Nephron progenitor cell (in vitro differentiated cells): ENCODE measurements at regions not wholly inside any gene's neighbourhood (a gene's known extent, or its start where the extent isn't known, plus 50 kb on each side); places are given as distances from the start of the nearest gene placed in this dataset.

Experiments
- DNase-seq: peaks from one replicate; pipeline ENCODE4 v3.0.0; 2021
- H3K27ac Mint-ChIP-seq: 2 replicates; pipeline ENCODE4 v1.8.0; 2021; ENCODE audit warnings: mild to moderate bottlenecking, moderate library complexity, mixed read lengths
- H3K27me3 Mint-ChIP-seq: 2 replicates; pipeline ENCODE4 v1.8.0; 2021; ENCODE audit warnings: mild to moderate bottlenecking, low read depth, mixed read lengths; ENCODE audit not compliant: poor library complexity
- H3K36me3 Mint-ChIP-seq: 2 replicates; pipeline ENCODE4 v1.8.0; 2021; ENCODE audit warnings: low read depth, mixed read lengths
- H3K4me1 Mint-ChIP-seq: 2 replicates; pipeline ENCODE4 v1.8.0; 2021; ENCODE audit warnings: mixed read lengths
- H3K4me3 Mint-ChIP-seq: 2 replicates; pipeline ENCODE4 v1.8.0; 2021; ENCODE audit warnings: mild to moderate bottlenecking, moderate library complexity, mixed read lengths
- H3K9me3 Mint-ChIP-seq: 2 replicates; pipeline ENCODE4 v1.8.0; 2021; ENCODE audit warnings: mild to moderate bottlenecking, moderate library complexity, mixed read lengths
- CTCF ChIP-seq: fragments of 200-600 bp; sonication (generic); IDR thresholded peaks from 2 replicates; pipeline ENCODE4 v1.5.0; 2021; ENCODE audit warnings: antibody characterized with exemption

DNA sequence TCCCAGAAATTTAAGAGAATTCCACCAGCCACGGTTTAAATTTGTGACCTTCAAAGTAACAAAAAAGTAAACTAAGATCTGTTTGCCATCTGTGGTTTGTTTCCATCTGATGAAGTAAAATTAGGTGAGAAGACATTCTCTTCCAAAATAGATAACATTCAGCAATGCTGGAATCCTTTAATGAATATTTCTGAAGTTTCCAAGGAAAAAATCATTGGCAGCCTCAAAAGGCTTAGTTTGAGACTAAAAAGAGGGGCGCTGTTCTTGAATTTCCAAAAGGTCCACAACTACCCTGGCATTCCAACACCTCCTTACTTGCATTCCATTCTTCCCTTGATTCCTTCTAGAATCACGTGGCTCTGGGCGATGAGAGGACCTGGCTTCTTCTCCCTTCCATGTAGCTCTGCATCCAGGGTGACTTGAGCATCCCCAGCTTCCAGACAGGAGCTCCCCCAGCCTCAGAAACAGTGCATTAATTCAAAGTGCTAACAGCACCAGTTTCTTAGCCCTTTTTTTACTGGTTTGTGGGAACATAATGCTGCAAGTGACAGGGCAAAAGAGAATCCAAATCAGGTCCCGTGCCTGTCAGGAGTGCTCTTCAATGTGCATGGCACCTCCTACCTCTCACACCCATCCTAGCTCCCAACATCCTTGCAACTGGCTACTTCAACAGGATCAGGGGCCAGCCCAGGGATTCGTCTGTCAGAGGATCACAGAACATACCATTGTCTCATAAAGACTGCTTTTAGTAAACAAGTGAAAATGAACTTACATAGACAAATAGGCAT, 191.5 kb upstream of the S1PR3 start:
- TF ChIP-seq CTCF = no peak
- Mint-ChIP-seq H3K27me3 (no peaks in the 10 kb centered on the region), H3K9me3 (peaks cover 27% of the 10 kb centered on the region), H3K27ac (peak overlapping the region; percentile 0), H3K4me3 (no peak overlapping the region), H3K36me3 (peaks cover 22% of the 10 kb centered on the region), H3K4me1 (peaks cover 18% of the 10 kb centered on the region)
- DNase-seq = no peak

- Mint-ChIP-seq H3K27me3 (no peaks in the 10 kb centered on the region), H3K36me3 (peaks cover 20% of the 10 kb centered on the region), H3K4me1 (peaks cover 18% of the 10 kb centered on the region), H3K9me3 (peaks cover 24% of the 10 kb centered on the region), H3K4me3 (no peak overlapping the region), H3K27ac (peak overlapping the region; percentile 0)
- TF ChIP-seq CTCF = no peak
- no peak for DNase-seq
These were observed 191.0 kb upstream of the S1PR3 start for GRCh38 chr9:88800329-88800682.

DNA sequence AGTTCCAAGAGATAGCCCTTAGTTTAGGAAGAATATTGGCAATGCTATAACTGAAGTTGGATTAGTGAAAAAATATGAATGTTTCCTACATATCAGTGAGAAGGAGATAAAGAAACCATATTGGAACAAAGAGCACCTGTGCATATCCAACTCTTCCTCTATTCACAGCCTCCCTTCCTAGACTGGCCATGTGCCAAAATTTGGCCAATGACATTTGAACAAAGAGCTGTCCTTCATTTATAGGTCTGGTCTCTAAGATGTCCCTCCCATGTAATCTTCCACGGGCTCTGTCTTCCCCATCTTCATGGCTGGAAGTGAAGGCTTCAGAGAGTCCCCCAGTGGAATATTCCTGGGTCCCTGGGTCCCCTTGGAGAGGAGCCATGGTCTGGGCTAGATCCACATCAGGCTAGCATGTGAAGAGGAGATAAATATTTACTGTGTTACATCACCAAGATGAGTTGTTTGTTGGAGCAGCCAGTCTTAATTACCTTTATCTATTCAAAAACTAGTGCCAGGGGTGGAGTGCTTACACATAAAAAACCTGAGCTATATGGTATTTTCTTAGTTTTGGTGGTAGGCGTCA, 190.0 kb upstream of the S1PR3 start:
- DNase-seq = no peak
- Mint-ChIP-seq H3K27ac (no peak overlapping the region), H3K4me1 (peaks cover 18% of the 10 kb centered on the region), H3K9me3 (peaks cover 14% of the 10 kb centered on the region), H3K36me3 (peaks cover 11% of the 10 kb centered on the region), H3K4me3 (no peak overlapping the region), H3K27me3 (no peaks in the 10 kb centered on the region)
- no peak for TF ChIP-seq CTCF

GRCh38 chr9:88802533-88802932, 188.7 kb upstream of the S1PR3 start:
- peaks cover 2% of the 10 kb centered on the region for H3K36me3 Mint-ChIP-seq
- H3K4me1 Mint-ChIP-seq = peaks cover 18% of the 10 kb centered on the region
- TF ChIP-seq CTCF = no peak
- no peak overlapping the region for H3K27ac Mint-ChIP-seq
- H3K27me3 Mint-ChIP-seq = no peaks in the 10 kb centered on the region
- no peak for DNase-seq
- H3K9me3 Mint-ChIP-seq = peaks cover 3% of the 10 kb centered on the region
- no peak overlapping the region for H3K4me3 Mint-ChIP-seq

DNA sequence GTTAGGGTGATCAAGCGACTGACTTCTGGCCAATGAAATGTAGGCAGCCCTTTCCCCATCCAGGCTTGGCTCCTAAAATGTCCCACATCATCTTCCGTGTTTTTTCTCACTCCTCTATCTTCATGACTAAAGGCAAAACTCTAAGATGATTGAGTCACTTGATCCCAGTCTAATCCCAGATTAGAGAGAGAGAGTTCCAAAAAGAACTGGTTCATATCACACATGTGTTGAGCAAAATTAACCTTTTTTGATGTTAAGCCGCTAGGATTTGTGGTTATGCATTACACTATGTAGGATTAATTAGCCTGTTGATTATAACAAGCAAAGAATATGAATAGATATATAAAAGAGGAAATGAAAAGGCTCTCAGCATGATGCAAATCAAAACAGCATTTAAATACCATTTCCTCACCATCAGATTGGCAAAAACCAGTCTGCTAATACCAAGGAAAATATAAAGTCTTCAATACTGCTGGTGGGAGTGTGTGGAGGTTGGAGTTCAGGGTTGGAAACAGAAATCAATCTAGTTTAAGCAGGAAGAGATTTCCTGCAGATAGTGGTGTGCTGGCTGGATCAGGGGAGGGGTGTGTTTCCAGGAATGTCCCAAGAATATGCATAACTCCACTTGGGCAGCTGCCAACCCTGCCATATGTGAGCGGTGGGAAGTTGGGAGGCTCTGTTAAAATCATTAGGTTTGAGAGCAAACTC, 187.6 kb upstream of the S1PR3 start:
- Mint-ChIP-seq H3K4me1 (peaks cover 18% of the 10 kb centered on the region), H3K27ac (no peak overlapping the region), H3K36me3 (no peaks in the 10 kb centered on the region), H3K4me3 (no peak overlapping the region), H3K9me3 (no peaks in the 10 kb centered on the region), H3K27me3 (peaks cover 1% of the 10 kb centered on the region)
- no peak for TF ChIP-seq CTCF
- no peak for DNase-seq
